Activated naive CD4-positive, alpha-beta T cell treated with Interleukin-2 at 50 U/mL for 16 hours (primary cell): ENCODE measurements at regions not wholly inside any gene's neighbourhood (a gene's known extent, or its start where the extent isn't known, plus 50 kb on each side); places are given as distances from the start of the nearest gene placed in this dataset.
"Not testable (repeated sequence)": the region's sequence is repeated elsewhere in the genome, so short reads cannot be mapped to it uniquely, and the experiment has no call there.

Experiments
- DNase-seq: peaks from one replicate; pipeline ENCODE4 v3.0.0-alpha.2; 2020

GRCh38 chr15:84550503-84550902 is 50.3 kb upstream of the ZSCAN2 start:
- not testable (repeated sequence) for DNase-seq
